Neutrophil (primary cell): ENCODE measurements at regions not wholly inside any gene's neighbourhood (a gene's known extent, or its start where the extent isn't known, plus 50 kb on each side); places are given as distances from the start of the nearest gene placed in this dataset.
"Not testable (repeated sequence)": the region's sequence is repeated elsewhere in the genome, so short reads cannot be mapped to it uniquely, and the experiment has no call there.

ENCODE experiments used
- H3K27ac ChIP-seq: fragments of 200-600 bp; sonication (generic); 2 replicates; pipeline ENCODE4 v1.5.1; 2016; ENCODE audit warnings: mild to moderate bottlenecking, moderate library complexity
- H3K27me3 ChIP-seq: fragments of 200-600 bp; sonication (generic); 2 replicates; pipeline ENCODE4 v1.6.0; 2016; ENCODE audit warnings: mild to moderate bottlenecking
- H3K36me3 ChIP-seq: fragments of 200-600 bp; sonication (generic); 2 replicates; pipeline ENCODE4 v1.5.1; 2017
- H3K4me1 ChIP-seq, 2 experiments: fragments of 200-600 bp in 1 of 2; sonication (generic) in 1 of 2; 1 replicate in 1 of 2; 2 replicates in 1 of 2; pipeline versions ENCODE4 v1.5.1 to v1.6.1; 2013 to 2016; ENCODE audit warnings: low read depth in 1 of 2, low read length in 1 of 2, mild to moderate bottlenecking in 1 of 2, moderate library complexity in 1 of 2; ENCODE audit not compliant: control insufficient read depth in 1 of 2, insufficient read depth in 1 of 2
- H3K4me3 ChIP-seq, 2 experiments: fragments of 200-600 bp in 1 of 2; sonication (generic) in 1 of 2; 1 replicate in 1 of 2; 2 replicates in 1 of 2; pipeline ENCODE4 v1.5.1; 2013 to 2016; ENCODE audit warnings: low read depth in 1 of 2, low read length in 1 of 2, mild to moderate bottlenecking in 1 of 2, moderate library complexity in 1 of 2
- H3K9me3 ChIP-seq: fragments of 200-600 bp; sonication (generic); 2 replicates; pipeline ENCODE4 v1.5.1; 2016
- CTCF ChIP-seq: fragments of 200-600 bp; sonication (generic); IDR thresholded peaks from 2 replicates; pipeline ENCODE4 v1.5.1; 2016; ENCODE audit warnings: antibody characterized with exemption

DNA sequence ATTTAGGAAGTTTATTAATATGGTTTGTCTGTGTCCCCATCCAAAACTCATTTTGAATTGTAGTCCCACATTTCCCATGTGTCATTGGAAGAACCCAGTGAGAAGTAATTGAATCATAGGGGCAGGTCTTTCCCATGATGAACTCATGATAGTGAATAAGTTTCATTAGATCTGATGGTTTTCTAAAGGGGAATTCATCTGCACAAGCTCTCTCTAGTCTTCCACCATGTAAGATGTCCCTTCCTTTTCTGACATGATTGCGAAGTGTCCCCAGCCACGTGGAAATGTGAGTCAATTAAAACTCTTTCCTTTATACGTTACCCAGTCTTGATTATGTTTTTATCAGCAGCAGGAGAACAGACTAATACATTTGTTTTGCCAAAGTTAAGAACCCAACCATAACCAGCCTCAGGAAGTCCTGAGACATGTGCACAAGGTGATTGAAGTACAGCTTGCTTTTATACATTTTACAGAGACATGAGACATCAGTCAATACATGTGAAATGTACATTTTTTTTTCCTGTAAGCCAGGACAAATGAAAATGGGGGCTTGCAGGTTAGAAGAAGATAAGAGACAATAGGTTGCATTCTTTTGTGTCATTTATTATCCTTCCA, 1136.7 kb downstream of the TMEM121 start:
- H3K4me3 ChIP-seq = no peak overlapping the region
- H3K36me3 ChIP-seq = no peaks in the 10 kb centered on the region
- no peaks in the 10 kb centered on the region for H3K9me3 ChIP-seq
- no peak overlapping the region for H3K27ac ChIP-seq
- no peak for TF ChIP-seq CTCF
- H3K4me1 ChIP-seq = no peaks in the 10 kb centered on the region
- H3K27me3 ChIP-seq = peaks cover 5% of the 10 kb centered on the region

GRCh38 chr14:106663805-106664410, 1137.5 kb downstream of the TMEM121 start:
- H3K27ac ChIP-seq, H3K27me3 ChIP-seq, H3K9me3 ChIP-seq, H3K4me3 ChIP-seq, H3K36me3 ChIP-seq, H3K4me1 ChIP-seq: not testable (repeated sequence)
- peak; percentile 87 for TF ChIP-seq CTCF

DNA sequence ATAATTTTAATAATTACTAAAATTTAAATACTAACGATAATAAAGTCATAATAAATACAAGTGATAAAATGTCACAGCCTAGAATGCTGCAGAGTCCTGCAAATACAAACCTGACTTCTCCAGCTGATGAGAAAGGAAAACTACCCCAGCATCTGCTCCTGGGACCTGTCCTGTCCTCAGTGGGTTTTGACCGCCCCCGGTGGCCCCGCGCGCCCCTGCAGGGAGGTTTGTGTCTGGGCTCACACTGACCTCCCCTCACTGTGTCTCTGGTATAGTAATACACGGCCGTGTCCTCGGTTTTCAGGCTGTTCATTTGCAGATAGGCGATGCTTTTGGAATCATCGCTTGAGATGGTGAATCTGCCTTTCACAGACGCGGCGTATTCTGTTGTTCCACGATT, 1139.4 kb downstream of the TMEM121 start:
- Histone ChIP-seq H3K27me3 (peaks cover 10% of the 10 kb centered on the region), H3K9me3 (no peaks in the 10 kb centered on the region), H3K4me3 (no peak overlapping the region), H3K4me1 (no peaks in the 10 kb centered on the region), H3K27ac (no peak overlapping the region), H3K36me3 (no peaks in the 10 kb centered on the region)
- TF ChIP-seq CTCF = no peak

GRCh38 chr14:106666341-106666740, 1140.0 kb downstream of the TMEM121 start:
- no peak overlapping the region for H3K4me3 ChIP-seq
- no peaks in the 10 kb centered on the region for H3K9me3 ChIP-seq
- no peaks in the 10 kb centered on the region for H3K4me1 ChIP-seq
- peaks cover 10% of the 10 kb centered on the region for H3K27me3 ChIP-seq
- TF ChIP-seq CTCF = no peak
- H3K27ac ChIP-seq = no peak overlapping the region
- H3K36me3 ChIP-seq = no peaks in the 10 kb centered on the region

DNA sequence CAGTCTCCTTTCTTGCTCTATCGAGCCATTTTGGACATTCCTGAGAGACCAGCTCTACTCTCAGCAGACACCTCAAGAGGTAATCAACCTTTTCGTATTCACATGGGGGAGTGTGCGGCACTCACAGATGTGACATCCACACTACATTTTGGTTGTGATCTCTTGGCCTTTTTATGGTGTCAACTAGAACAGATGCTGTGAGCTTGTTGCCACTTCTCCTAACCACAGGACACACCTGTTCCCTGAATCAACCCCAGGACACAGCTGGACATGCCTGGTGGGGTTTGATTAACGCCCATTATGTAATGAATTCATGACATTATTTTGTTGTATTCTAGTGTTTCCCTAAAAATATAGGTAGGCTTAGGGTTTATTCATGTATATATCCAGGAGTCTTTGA, 1143.6 kb downstream of the TMEM121 start:
- H3K9me3 ChIP-seq = no peaks in the 10 kb centered on the region
- no peak for TF ChIP-seq CTCF
- no peak overlapping the region for H3K27ac ChIP-seq
- no peak overlapping the region for H3K4me3 ChIP-seq
- H3K4me1 ChIP-seq = no peaks in the 10 kb centered on the region
- H3K36me3 ChIP-seq = no peaks in the 10 kb centered on the region
- peaks cover 10% of the 10 kb centered on the region for H3K27me3 ChIP-seq

GRCh38 chr14:106674093-106674492, 1147.7 kb downstream of the TMEM121 start:
- not testable (repeated sequence) for H3K27me3 ChIP-seq, H3K9me3 ChIP-seq, H3K27ac ChIP-seq, H3K4me1 ChIP-seq, H3K36me3 ChIP-seq, H3K4me3 ChIP-seq

DNA sequence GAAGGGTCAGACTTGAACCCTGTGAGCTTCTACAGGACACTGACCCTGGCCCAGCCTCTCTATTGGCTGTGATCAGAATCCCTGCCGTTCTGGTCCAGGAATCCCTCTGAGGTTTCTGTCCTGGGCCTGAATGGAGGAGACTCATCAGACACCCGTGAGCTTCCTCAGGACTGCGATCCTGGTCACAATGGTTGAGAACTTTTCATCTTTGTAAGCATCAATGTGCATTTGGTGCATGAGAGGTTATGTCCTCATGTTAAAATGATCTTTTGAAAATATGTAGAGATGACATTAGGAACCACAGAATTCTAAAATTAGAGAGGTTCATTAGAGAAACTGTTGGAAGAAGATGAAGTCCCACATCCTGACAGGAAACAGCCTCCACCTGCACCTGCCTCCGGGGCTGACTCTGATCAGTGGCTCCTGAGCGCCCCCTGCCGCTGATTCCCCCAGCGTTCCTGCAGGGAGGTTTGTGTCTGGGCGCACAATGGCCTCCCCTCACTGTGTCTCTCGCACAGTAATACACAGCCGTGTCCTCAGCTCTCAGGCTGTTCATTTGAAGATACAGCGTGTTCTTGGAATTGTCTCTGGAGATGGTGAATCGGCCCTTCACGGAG, 1148.2 kb downstream of the TMEM121 start:
- not testable (repeated sequence) for H3K9me3 ChIP-seq, H3K36me3 ChIP-seq, H3K27ac ChIP-seq, H3K27me3 ChIP-seq, H3K4me1 ChIP-seq, H3K4me3 ChIP-seq

- H3K27ac ChIP-seq, H3K36me3 ChIP-seq, H3K4me1 ChIP-seq: not testable (repeated sequence)
Observed at GRCh38 chr14:106675716-106676115, 1149.3 kb downstream of the TMEM121 start.

More at GRCh38 chr14:106675716-106676115, 1149.3 kb downstream of the TMEM121 start:
- not testable (repeated sequence) for H3K4me3 ChIP-seq, H3K9me3 ChIP-seq, H3K27me3 ChIP-seq
